ENCODE measurements at regions not wholly inside any gene's neighbourhood (a gene's known extent, or its start where the extent isn't known, plus 50 kb on each side); places are given as distances from the start of the nearest gene placed in this dataset.

GRCh38 chr4:176968094-176968493 lies 175.4 kb upstream of the VEGFC start:
- H3K4me1 ChIP-seq (ENCODE audit: control insufficient read depth, extremely low read depth, insufficient read depth, low read length) = no peaks in the 10 kb centered on the region
- intact Hi-C loops (cut with micrococcal nuclease) = no loop called here
- TF ChIP-seq EZH2 (IDR thresholded peaks at IDR 0.05; ENCODE audit: borderline replicate concordance, low read depth, low read length, severe bottlenecking) (no peak), FOS (IDR thresholded peaks at IDR 0.05; ENCODE audit: borderline replicate concordance, insufficient read depth, low read length) (no peak), JUN (IDR thresholded peaks at IDR 0.05; ENCODE audit: borderline replicate concordance, insufficient read depth, insufficient read length, low read depth) (no peak), POLR2A (IDR thresholded peaks at IDR 0.05; ENCODE audit: low read depth, low read length) (no peak), GATA2 (IDR thresholded peaks at IDR 0.05; ENCODE audit: insufficient read depth, insufficient read length, low read depth, low read length) (no peak), MAX (IDR thresholded peaks at IDR 0.05; ENCODE audit: insufficient read depth, insufficient read length) (no peak), MYC (IDR thresholded peaks at IDR 0.05; ENCODE audit: low read depth, low read length) (no peak), POLR2AphosphoS5 (IDR thresholded peaks at IDR 0.05; ENCODE audit: insufficient read depth, low read depth, low read length) (no peak)
- TF ChIP-seq, protein P1, sequence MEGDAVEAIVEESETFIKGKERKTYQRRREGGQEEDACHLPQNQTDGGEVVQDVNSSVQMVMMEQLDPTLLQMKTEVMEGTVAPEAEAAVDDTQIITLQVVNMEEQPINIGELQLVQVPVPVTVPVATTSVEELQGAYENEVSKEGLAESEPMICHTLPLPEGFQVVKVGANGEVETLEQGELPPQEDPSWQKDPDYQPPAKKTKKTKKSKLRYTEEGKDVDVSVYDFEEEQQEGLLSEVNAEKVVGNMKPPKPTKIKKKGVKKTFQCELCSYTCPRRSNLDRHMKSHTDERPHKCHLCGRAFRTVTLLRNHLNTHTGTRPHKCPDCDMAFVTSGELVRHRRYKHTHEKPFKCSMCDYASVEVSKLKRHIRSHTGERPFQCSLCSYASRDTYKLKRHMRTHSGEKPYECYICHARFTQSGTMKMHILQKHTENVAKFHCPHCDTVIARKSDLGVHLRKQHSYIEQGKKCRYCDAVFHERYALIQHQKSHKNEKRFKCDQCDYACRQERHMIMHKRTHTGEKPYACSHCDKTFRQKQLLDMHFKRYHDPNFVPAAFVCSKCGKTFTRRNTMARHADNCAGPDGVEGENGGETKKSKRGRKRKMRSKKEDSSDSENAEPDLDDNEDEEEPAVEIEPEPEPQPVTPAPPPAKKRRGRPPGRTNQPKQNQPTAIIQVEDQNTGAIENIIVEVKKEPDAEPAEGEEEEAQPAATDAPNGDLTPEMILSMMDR (IDR thresholded peaks at IDR 0.05; ENCODE audit: extremely low read depth in 1 of 2, insufficient read depth in 1 of 2, low read depth in 1 of 2, low read length in 2 of 2) = no peak
- H2AFZ ChIP-seq (ENCODE audit: low read depth, low read length) = no peak overlapping the region
- ChIA-PET POLR2A (no interaction called here), CTCF (interaction anchor here (0.7 to 1.6 kb wide), 6 partner anchors 10 to 80 kb away, joined by 3 to 7 read pairs (median 4); no protein-coding TSS in a partner anchor)
- H4K20me1 ChIP-seq (replicated peaks; ENCODE audit: control insufficient read depth, extremely low read depth, insufficient read depth, low read length) = no peaks in the 10 kb centered on the region
- DNase-seq (ENCODE audit: low read depth, low spot score) (no peak), FAIRE-seq (no peak)
- H3K9me3 ChIP-seq (replicated peaks; ENCODE audit: control insufficient read depth, insufficient read depth, low read length) = no peaks in the 10 kb centered on the region
- dilution Hi-C loops (cut with MboI; ENCODE audit: extremely low pct_ligation_motif_present, low sequenced_read_pairs) = no loop called here
- H3K36me3 ChIP-seq (ENCODE audit: control insufficient read depth in 2 of 2, extremely low read depth in 1 of 2, insufficient read depth in 2 of 2, low read length in 2 of 2) = no peaks in the 10 kb centered on the region
- no peaks in the 10 kb centered on the region for H3K9me1 ChIP-seq (replicated peaks; ENCODE audit: control insufficient read depth, extremely low read depth, insufficient read depth, low read length)
- no TSS peak for BruUV-seq (replicated peaks)
- no peak overlapping the region for H3K4me3 ChIP-seq (replicated peaks in 1 of 3; ENCODE audit: insufficient read depth in 1 of 3, low read depth in 1 of 3, low read length in 3 of 3)
- H3K27ac ChIP-seq (ENCODE audit: insufficient read depth, low read depth, low read length) = no peak overlapping the region
- H3K79me2 ChIP-seq (ENCODE audit: control insufficient read depth, insufficient read depth, low read length) = no peaks in the 10 kb centered on the region
- H3K4me2 ChIP-seq (ENCODE audit: insufficient read depth, low read length) = no peak overlapping the region
- H3K9ac ChIP-seq (replicated peaks; ENCODE audit: extremely low read depth, insufficient read depth, low read length) = no peak overlapping the region
- no peaks in the 10 kb centered on the region for H3K27me3 ChIP-seq (ENCODE audit: control insufficient read depth in 2 of 2, insufficient read depth in 2 of 2, low read length in 2 of 2)
